HG03039 (cell line): ENCODE measurements at regions not wholly inside any gene's neighbourhood (a gene's known extent, or its start where the extent isn't known, plus 50 kb on each side); places are given as distances from the start of the nearest gene placed in this dataset.

Experiments
- ATAC-seq: cut with Tn5 transposase; IDR thresholded peaks from one replicate; pipeline ENCODE4 v1.9.1; 2021; ENCODE audit warnings: mild to moderate bottlenecking, moderate library complexity; ENCODE audit not compliant: unreplicated experiment

- no peak for ATAC-seq
These were observed 56.6 kb upstream of the BCOR start for GRCh38 chrX:40154250-40154852.

GRCh38 chrX:40153345-40154249 is 55.8 kb upstream of the BCOR start:
- peak; percentile 57 for ATAC-seq

- ATAC-seq: no peak
These were observed 55.1 kb upstream of the BCOR start for GRCh38 chrX:40152741-40153344.

- ATAC-seq: no peak
These were observed 54.5 kb upstream of the BCOR start for GRCh38 chrX:40152173-40152711.

GRCh38 chrX:40151211-40152172 is 53.7 kb upstream of the BCOR start:
- ATAC-seq: no peak

GRCh38 chrX:40150503-40150902 is 52.7 kb upstream of the BCOR start:
- ATAC-seq: no peak

GRCh38 chrX:40149286-40150175 is 51.8 kb upstream of the BCOR start:
- ATAC-seq: no peak

GRCh38 chrX:40148385-40149285 is 50.9 kb upstream of the BCOR start:
- ATAC-seq: no peak

- no peak for ATAC-seq
These were observed 50.2 kb upstream of the BCOR start for GRCh38 chrX:40147971-40148370.
